Medulla oblongata (tissue), 1 donor: ENCODE measurements at regions not wholly inside any gene's neighbourhood (a gene's known extent, or its start where the extent isn't known, plus 50 kb on each side); places are given as distances from the start of the nearest gene placed in this dataset.
"Not testable (repeated sequence)": the region's sequence is repeated elsewhere in the genome, so short reads cannot be mapped to it uniquely, and the experiment has no call there.

Source experiments
- DNase-seq: peaks from one replicate; pipeline ENCODE4 v3.0.0-alpha.2; 2015; ENCODE audit errors: extremely low spot score

DNA sequence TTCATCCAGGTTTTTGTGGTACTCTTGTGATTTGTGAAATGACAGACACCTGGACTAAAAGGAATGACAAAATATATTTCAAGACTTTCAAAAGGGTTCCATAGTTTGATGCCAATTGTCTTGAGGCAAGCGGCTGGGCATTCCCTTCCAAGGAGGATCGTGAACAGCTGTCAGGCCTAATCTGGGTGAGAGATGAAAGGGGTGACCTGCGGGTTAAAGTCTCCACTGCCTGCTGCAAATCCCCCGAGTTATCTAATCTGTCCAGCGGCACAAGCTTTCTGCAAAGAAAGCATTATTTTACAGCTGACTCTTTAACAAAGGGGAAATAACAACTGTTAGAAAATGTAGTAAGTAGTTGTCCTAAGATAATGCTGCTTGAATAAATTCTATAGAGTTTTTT, 128.7 kb upstream of the MB21D2 start:
- DNase-seq = no peak

DNA sequence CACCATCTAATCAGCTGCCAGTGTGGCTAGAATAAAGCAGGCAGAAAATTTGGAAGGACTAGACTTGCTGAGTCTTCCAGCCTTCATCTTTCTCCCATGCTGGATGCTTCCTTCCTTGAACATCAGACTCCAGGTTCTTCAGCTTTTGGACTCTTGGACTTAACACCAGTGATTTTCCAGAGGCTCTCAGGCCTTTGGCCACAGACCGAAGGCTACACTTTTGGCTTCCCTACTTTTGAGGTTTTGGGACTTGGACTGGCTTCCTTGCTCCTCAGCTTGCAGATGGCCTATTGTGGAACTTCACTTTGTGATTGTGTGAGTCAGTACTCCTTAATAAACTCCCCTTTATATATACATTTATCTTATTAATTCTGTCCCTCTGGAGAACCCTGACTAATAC, 129.8 kb upstream of the MB21D2 start:
- DNase-seq = not testable (repeated sequence)

DNA sequence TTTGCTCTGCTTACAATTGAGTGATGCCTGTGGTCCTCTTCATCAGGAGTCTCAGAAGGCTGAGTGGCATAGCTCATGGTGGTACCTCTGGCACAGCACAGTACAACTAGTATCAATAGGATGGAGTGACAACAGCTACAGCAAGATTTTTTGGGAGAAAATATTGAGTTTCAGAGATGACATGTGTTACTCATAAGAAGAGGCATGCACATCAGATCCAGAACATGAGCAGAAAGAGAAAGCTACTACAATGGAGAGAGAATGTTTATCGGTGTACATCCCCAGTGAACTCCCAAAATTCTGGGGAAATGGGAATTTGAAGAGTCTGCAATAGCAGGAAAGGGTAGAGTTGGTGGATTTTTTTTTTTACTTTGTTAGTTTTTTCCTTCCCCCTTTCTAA, 130.5 kb upstream of the MB21D2 start:
- no peak for DNase-seq

DNA sequence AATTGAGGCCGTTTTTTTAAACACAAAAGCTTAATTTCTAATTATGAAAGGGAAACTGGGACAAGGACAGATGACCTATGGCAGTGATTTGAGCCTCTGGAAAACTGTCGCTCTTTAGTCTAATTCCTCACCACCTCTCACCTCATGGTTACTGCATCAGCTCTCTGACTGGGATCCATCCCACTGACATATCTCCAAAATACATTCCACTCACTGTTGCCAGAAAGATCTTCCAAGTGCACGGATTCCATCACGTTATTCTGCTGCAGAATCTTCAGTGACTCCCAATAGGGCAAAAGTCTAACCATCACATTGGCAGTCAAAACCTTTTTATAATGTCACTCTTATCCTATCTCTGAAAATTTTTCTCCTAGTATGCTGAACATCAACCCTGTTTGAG, 132.3 kb upstream of the MB21D2 start:
- DNase-seq = no peak

DNA sequence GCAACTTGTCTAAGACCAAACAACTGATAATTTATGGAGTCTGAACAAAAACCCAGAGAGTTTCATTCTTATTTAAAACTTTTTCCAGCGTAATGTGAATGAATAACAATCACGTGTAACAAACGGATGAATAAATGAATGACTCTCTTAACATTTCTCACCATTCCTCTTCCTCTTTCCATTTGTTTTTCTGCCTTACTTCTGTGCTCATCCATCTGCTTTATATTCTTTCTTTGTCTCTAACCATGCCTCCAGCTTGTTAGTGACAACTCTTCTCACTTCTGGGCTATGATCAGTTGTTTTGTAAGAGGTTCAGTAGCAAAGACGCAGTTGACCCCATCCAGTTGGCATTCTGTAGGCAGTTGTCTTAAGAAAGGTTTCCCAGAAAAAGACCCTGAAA, 133.7 kb upstream of the MB21D2 start:
- DNase-seq = no peak

DNA sequence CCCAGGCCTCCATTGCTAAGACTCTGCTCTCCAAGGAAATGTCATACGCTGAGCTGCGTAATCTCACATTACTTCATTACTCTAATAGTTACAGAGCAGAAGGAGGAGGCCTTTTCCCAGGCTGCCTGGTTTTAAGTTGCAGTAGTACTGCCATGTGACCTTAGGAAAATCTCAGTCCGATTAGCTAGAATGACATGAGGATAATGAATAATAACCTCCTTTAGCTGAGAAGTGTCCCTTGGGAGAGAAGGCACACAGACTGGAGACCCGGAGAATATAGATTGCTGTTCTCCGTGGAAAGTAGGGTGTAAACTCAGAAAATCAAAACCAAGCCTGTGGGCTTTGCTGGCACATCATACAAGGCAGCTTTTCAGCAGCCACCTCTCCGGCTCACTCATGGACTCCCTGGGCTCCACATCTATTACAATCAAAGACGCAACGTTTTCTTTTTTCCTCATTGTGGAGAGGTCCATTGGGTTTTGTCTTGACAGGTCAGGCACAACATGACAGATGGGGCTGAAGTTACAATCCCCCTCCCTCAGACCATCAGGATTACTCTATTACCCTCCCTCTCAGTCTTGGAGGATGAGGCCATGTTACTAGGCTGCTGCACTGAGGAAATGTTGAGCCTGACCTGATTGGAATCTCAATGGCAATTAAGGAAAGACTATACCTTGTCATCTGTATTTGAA, 134.8 kb upstream of the MB21D2 start:
- no peak for DNase-seq

DNA sequence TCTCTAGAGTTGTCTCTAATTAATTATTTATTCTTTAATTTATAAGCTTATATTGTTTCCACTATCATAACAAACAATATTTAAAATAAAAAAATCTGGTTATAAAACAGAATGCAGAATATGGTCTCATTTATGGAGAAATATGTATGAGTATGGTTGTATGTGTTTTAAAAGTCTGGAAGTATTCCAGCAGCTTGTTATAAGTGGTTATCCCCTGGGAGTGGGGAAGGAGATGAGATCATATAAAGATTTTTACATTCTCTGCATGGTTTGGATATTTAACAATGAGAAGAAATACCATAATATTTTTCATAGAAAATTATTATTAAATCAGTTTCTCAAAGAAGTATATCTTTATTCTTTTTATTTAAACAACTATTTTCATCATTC, 135.4 kb upstream of the MB21D2 start:
- DNase-seq = no peak

DNA sequence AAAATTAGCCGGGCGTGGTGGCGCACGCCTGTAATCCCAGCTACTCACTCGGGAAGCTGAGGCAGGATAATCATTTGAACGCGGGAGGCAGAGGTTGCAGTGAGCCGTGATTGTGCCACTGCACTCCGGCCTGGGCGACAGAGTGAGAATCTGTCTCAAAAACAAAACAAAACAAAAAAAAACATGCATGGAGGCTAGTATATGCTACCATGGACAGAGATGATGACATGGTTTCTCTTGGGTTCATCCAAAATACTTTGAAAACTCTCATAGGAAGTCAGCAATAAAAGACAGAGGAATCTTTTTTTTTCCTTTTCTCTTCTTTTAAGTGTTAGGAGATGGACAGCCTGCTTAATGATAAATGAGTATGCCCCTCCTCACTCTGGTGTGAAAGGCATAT, 137.7 kb upstream of the MB21D2 start:
- no peak for DNase-seq

DNA sequence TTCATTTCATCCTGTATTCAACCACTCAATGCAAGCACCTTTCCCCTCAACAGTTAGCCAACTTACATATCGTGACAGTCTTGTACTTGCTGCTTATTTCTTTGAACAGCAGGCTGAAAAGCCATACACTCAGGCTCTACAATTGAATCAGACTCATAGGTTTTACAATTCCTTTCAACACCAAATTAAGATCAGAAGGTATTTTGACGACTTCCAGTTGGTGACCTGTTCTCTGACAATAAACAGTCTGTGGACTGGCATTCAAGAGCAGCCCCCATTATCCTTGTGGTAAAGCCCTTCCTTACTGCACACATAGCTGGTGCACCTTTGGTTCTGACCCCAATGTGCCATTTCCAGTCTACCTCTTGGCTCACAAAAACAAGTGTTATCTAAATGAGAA, 140.0 kb upstream of the MB21D2 start:
- DNase-seq = no peak

DNA sequence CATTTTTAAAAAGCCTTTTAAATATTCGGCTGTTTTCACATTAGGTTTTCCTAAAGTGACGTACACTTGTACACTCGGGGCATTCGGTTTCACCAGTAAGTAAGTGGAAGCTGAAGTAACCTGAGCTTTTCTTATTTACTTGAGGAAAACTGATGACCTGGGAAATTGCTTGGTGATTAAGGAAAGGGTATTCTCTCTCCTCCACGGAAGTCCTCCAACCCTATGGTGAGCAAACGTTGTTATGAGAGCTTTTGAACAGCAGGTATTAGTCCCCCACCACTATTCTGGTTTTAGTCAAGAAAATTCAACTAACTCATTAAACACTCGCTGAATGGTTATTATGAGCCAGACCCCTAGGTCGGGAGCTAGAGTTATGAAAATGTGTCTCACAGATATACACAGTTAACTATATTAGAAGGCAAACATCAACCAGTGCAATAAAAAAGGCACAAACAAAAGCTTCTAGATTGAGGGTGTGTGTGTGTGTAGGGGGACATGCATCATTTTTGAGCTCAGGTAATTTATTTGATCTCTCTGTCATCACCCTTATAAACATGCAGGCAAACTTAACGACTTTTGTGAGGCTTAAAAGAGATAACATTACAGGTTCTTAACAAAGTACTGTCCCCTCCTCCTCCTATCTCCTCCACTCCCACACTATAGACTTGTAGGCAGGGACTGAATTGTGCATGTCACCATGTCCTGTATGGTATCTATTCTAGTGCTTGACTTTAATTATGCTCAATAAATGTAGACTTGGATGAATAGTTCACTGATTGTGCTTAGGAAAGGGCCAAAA, 143.3 kb upstream of the MB21D2 start:
- DNase-seq = no peak

DNA sequence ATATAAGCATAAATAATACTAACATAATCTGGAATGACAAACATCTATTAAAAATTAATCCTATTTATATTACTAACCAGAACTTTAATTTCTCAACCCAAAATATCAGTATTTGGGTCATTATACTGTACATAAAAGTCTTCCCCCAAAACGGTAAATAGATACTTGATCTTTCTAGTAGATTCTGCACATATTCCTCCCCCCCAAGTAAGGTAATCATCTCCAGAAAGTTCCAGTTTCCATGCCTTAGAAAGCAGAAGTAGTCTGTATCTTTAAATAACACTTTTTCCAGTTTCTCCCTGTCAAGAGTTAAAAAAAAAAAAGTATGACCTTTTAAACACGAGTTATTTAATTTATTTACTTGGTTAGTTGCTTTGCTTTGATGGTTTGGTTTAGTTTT, 150.7 kb upstream of the MB21D2 start:
- no peak for DNase-seq

DNA sequence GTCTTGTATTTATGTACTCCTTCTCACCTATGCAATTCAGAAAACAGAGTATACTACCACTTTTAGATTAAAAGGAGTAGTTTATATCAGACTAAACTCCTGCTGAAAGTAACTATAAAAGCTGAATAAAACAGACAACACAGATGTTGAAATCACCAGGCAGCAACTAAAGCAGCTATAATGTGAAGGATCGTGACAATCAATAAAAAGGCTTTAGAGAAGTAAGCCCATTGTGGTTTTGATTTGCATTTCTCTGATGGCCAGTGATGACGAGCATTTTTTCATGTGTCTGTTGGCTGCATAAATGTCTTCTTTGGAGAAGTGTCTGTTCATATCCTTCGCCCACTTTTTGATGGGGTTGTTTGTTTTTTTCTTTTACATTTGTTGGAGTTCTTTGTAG, 152.1 kb upstream of the MB21D2 start:
- not testable (repeated sequence) for DNase-seq

DNA sequence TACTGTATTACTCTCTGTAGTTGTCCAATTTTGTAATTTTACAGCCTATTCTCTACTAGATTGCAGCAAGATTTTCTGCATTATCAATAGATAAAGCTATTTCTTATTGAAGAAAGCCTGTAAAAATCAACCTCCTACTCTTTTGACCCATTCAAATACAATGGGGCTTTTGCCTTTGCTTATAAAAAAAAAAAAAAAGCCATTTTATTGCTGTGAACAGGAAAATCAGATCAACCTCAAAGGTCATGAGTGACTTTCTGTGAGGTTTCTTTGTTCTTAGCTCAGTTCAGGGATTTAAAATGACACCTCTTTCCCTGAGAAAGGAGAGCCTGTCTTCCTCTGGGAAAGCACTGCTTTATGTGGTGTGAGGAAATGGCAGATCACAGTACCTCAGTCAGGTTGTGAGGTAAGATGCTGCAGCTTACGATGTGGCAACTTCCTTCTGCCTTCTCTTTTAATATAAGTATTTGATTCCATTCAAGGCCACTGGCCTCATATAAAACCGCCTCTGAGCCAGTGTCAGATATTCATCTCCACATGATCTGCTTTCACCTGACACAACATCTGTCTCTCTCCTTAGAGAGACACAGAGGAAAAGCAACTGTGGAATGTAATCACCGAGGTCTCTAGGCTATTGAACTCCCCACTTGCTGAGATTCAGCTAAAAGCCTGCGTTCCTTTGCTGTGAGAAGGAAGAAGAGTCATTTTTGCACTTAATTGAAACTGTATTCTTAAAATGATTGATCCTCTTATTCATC, 161.5 kb upstream of the MB21D2 start:
- DNase-seq = no peak

DNA sequence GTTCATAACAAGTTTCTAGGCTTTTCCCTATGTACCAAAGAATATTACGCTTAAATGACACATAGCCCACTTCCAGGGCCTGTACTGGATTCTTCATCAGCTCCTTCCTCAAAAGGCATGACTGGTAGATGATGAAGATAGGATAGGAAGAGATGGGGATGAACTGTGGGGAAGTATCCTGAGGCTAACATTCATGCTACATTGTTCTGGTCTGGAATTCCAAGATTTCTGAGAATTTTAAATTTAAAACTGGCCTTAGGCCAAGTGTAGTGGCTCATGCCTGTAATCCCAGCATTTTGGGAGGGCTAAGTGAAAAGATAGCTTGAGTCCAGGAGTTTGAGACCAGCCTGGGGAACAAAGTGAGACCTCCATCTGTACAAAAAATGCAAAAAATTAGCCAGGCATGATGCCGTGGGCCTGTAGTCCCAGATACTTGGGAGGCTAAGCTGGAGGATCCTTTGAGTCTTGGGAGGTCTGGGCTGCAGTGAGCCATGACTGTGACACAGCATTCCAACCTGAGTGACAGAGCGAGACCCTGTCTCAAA, 160.1 kb upstream of the PLAAT1 start:
- DNase-seq = no peak

DNA sequence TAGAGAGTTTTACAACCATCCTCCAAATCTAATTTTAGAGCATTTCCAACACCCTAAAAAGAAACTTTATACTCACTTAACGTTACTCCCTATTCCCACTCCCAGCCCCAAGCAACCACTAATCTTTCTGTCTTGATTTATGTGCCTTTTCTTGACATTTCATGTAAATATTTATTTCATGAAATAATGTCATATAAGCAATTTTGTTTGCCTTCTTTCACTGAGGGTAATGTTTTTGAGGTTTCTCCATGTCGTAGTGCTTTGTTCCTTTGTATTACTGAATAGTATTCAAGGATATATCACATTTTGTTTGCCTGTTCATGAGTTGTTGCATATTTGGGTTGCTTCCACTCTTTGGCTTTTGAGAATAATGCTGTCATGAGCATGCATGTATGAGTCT, 155.4 kb upstream of the PLAAT1 start:
- no peak for DNase-seq

DNA sequence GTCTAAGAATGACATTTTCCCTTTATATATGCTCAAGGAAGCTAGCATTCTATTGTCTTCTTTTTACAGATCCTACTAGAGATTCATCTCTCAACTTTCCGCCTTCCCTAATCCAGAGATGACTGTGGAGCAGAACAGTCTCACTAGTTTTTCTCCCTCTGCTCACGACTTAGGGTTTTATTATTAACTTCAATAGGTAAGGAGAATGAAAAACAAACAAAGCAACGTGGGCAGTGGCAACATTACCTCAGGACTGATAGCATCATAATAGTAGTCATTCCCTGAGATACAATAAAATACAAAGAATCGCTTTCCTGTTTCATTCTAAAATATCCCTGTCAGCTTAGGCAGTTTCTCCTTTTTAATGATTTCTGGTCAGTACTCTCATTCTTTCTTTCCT, 154.3 kb upstream of the PLAAT1 start:
- no peak for DNase-seq

DNA sequence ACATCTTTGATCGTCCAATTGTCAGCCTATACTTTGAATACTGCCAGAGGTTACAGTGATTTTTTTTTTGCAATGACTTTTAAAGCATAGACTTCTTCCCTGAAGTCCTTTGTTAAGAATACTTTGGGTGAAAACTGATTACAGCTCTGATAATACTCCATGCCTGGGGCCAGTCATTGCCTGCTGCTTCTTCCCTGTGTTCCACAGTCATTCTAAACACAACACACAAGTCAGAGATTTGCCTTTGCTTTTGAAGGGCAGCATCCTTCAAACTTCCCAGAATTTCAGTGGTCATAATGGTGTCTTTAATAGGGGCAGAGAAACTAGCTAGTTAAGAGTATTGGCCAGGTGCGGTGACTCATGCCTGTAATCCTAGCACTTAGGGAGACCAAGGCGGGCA, 153.7 kb upstream of the PLAAT1 start:
- no peak for DNase-seq

DNA sequence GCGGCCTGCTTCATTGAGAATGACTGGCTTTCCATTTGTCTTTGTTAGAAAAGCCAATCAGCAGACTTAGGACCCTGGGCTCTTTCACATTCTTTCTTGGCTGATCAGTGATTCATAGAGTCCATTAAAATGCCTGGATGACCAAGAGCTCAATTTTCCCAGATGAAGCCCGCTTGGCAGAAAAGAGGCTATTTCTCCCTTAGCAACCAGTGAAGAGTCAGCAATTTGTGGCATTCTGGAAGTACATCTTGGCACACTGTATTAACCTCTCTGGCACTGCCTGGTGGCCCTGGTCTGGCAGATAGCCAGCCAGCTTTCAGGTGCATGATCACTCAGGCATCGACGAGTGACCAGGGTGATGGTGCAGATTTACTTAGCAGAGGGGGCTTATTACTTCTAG, 145.7 kb upstream of the PLAAT1 start:
- no peak for DNase-seq

DNA sequence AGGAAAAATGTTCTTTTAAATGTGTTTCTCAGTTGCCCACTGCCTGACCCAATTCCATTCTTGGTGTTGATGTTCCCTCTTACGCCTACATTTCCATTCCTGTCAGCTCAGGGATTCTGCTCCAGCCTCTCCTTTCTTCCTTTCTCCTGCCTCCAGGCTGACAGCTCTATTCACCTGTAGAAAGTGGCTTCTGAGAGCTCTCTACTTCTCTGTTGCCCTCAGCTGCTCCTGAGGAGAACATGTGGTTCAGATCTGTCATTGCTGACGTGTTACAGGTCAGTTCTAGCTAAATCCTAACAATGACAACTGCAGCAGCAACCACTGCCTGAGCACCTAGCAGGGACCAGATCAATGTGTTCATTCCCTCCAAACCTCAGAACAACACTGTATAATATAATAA, 144.9 kb upstream of the PLAAT1 start:
- DNase-seq = no peak

DNA sequence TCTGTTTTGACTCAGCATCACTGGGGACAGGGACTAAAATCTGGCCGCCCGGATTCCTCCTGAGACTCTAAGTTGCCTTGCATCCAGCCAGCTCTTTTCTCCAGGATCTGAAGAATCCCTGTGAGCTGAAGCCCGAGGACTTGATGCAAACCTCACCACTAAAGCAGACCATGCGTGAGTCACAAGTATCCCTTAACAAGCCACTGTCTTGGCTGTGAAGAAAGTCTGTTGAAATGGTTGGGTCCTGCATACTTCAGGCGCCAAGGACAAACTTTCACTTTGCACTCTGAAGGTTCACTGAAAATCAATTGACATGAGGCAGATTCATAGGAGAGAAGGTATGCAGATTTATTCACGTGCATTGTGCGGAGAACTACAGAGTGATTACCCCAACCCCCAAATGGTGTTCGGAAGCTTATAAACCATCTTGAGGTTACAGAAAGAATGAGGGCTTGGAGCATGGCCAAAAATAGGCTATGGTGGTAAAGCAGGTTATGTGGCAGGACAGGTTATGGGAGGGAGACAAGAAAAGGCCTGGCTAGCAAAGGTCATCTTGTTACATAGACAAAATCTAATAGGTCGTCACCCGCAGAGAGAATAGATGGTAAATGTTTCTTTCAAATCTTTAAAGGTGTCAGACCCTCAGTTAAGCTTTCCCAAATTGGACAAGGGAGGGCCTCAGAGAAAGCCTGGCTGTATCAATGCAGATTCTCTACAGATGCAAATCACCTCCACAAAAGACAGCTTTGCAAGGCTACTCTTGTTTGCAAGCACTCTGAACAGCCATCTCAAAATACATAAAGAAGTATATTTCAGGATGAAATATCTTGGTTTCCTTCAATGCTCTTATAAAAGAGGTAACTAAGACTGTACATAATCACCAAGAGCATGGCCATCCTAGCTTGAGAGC, 126.3 kb upstream of the PLAAT1 start:
- DNase-seq = no peak

DNA sequence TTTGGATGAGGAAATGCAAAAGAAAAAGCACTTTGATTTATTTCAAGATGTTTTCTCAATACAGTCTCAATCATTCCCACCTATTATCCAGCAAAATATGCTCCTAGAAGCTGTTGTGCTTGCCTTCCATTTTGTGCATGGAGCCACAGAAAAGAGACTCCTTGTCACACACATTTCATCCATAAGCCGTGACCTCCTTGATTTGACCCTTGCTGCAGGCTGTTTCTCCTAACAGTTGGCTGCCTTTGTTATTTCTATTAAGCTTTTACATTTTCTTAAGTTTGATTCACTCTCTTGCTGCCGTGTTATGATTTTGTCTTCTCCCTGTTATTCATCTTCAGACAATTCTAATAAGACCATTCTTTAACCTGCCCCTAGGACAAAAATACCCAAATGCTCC, 124.2 kb upstream of the PLAAT1 start:
- no peak for DNase-seq

DNA sequence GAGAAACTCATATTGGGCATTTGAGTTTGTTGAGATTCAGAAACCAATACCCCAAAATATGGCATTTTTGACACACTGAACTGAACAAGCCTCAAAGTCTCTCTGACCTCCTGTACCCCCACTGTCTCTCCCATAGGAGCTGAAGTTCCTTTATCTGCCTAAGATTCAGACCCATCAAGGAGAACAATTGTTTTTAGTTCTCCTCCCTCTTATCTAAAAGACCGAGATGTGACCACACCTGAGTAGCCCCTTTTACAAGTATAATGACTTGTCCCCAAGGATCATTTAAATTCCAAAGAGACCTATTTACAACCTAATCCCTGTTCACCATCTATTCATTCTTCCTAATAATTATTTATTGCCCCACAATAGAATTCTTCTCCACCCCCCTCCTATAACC, 122.1 kb upstream of the PLAAT1 start:
- DNase-seq = no peak
